SK-N-DZ (cell line): ENCODE measurements at regions not wholly inside any gene's neighbourhood (a gene's known extent, or its start where the extent isn't known, plus 50 kb on each side); places are given as distances from the start of the nearest gene placed in this dataset.
"Not testable (repeated sequence)": the region's sequence is repeated elsewhere in the genome, so short reads cannot be mapped to it uniquely, and the experiment has no call there.

Experiments used
- DNase-seq: peaks from one replicate; pipeline ENCODE4 v3.0.0-alpha.2; 2015; ENCODE audit warnings: low spot score

DNA sequence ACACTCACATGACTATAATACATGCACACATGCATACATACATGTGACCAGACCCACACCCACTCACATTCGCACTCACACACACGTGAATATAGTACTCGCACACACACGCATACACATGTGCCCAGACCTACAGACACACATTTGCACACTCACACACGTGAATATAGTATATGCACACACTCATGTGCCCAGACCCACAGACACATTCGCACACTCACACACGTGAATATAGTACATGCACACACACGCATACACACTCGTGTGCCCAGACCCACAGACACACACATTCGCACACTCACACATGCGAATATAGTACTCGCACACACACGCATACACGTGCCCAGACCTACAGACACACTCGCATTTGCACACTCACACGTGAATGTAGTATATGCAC, 186.9 kb downstream of the NPIPB11 start:
- DNase-seq = not testable (repeated sequence)

DNA sequence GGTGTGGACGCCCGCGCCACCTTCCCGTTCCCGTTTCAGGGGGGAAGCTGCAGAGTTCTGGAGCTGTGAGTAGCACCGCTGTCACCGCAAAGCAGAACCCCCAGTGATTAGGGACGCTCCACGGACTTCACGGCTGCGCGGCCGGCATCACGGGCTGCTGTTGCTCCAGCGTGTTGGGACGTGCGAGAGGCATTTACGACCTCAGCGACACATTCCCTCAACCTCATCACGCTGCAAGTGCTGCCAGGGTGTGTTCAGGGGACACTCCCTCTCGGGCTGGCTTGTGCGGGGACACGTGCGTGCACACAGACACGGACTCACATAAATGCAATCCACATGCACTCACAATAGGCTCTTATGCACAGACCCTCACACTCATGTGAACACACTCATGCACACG, 187.9 kb downstream of the NPIPB11 start:
- DNase-seq = not testable (repeated sequence)

DNA sequence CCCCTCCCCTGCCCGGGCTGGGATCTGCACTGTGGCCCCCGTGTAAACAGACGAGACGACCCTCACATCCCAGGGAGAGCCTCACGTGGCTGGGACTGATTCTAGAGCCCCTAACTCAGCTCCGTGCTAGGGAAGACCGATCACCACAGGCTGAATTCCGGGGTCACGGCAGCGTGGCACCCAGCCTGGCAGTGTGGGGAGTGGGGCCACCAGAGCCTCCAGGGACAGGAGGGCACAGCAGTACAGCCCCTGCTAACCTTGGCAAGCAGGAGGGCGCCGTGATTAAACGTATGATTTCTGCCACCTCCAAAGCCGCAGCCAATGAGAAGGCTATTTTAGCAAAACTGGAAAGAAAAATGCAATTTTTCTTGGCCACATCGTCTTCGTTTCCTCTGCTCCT, 188.3 kb downstream of the NPIPB11 start:
- not testable (repeated sequence) for DNase-seq

DNA sequence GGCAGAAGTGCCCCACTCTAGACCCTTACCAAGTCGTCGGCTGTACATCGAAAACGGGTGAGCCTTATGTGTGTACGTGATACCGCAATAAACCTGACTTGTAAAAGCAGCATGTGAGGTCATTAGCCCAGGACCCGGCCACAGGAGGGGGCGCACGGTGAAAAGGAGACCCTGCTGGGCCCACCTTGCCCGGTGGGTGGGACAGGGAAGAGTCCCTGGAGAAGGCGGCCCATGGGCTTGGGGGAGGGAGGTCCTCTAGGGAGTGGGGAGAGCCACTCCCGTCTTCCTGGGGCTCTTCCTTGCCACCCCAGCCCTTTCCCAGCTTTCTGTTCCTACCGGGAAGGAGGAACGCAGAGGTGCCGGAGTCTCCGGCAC, 188.8 kb downstream of the NPIPB11 start:
- not testable (repeated sequence) for DNase-seq

DNA sequence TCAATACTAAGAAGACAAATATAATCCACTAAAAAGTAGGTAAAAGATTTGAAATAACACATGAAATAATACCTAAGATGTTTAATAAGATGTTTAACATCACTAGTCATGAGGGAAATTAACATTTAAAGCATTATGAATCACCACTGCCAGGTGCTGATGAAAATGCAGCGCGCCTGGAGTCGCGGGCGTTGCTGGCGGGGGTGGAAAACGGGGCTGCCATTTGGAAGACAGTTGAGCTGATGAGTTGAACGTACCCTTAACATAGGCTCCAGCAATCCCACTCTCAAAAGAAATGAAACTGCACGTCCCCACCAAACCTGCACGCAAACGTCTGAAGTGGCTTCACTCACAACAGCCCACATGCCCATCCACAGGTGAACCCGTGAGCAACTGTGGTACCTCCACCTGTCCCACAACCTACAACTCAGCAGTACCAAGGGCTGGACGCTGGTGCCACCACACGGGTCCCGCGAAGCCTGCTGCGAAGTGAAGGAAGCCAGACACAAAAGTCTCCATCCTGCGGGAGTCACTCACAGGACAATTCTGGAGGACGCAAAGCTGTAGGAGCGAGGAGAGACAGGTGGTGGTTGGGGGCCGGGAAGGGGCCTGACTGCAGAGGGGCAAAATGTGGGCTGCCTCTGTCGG, 189.3 kb downstream of the NPIPB11 start:
- not testable (repeated sequence) for DNase-seq

DNA sequence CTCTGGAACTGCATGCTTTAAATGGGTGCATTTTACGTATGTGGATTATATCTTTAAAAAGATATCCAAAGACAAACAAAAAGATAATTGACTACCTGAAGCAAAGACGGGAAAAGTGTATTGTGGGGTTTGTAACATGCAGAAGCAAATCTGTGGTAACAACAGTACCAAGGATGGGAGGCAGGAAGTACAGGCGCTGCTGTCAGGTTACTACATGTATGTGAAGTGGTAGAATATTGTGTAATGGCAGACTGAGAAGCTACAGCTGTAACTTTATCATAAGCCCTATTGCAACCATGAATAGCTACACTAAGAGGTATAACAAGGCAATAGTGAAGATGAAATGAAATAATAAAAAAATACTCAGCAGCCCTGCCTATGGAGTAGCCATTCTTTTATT, 192.7 kb downstream of the NPIPB11 start:
- not testable (repeated sequence) for DNase-seq

DNA sequence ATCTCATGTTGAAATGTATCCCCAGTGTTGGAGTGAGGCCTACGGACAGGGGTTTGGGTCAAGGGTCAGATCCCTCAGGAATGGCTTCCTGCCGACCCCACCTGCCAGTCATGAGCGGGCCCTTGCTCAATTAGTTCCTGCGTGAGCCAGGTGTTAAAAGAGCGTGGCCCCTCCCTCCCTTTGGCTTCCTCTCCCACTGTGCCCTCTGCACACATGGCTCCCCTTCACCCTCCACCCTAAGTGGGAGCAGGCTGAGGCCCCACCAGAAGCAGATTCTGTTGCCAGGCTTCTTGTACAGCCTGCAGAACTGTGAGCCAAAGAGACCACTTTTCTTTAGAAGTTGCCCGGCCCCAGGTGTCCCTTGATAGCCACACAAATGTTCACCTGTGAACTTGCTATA, 193.3 kb downstream of the NPIPB11 start:
- not testable (repeated sequence) for DNase-seq

DNA sequence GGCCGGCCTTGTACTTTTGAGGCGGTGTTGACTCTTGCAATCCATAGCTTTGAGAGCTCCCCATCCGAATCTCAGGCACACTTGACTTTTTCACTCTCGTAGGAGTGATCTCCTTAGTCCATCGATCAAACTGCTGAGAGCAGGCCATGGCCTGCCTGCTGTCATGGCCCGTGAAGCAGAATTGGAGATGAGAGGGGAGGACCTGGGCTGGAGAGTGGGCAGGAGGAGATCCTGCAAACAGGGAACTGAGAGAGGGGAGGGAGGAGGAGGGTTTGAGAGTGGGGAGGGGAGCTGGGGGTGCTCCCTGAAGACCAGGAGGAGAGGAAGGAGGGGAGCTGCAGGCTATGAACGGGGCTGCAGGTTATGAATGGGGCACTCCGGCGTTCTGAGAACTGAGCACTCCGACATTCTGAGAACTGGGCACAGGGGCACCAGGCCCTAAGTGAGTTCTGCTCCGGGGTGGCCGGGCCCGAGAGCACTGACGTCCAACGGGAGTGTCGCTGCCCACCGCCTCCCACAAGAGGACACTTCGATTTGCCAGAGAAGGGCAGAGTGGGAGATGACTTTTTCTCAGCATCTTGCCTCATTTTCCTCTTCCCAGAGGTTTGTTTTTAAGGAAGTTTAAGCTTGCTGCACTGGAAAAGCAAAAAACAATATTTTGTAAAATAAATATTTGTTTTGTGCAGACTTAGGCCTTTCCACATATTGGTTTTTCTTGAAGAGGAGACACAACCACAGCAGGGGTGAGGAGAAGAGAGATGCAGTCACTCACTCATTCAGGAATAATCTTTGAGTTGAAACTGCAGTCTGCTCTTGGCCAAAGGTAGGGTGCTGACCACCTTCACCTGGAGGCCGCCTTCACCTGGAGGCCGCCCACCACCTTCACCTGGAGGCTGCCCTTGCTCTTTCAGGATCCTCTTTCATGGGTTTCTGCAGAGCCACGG, 194.2 kb downstream of the NPIPB11 start:
- DNase-seq = not testable (repeated sequence)

DNA sequence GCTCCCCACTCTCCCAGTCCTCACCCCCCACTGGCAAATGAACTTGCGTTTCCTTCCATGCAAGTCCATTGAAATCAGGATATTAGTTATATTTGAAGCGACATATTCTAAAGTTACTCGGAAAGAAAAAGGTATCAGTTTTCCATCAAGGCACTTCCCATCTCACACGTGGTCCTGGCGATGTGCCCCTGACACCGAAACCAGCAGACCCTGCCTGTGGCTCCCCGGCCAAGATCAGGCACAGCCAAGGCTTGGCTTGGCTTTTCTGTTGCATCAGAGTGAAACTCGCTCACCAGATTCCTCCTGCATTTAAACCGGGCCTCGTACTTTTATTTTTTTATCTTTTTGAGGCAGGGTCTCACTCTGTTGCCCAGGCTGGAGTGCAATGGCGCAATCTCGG, 195.1 kb downstream of the NPIPB11 start:
- not testable (repeated sequence) for DNase-seq

DNA sequence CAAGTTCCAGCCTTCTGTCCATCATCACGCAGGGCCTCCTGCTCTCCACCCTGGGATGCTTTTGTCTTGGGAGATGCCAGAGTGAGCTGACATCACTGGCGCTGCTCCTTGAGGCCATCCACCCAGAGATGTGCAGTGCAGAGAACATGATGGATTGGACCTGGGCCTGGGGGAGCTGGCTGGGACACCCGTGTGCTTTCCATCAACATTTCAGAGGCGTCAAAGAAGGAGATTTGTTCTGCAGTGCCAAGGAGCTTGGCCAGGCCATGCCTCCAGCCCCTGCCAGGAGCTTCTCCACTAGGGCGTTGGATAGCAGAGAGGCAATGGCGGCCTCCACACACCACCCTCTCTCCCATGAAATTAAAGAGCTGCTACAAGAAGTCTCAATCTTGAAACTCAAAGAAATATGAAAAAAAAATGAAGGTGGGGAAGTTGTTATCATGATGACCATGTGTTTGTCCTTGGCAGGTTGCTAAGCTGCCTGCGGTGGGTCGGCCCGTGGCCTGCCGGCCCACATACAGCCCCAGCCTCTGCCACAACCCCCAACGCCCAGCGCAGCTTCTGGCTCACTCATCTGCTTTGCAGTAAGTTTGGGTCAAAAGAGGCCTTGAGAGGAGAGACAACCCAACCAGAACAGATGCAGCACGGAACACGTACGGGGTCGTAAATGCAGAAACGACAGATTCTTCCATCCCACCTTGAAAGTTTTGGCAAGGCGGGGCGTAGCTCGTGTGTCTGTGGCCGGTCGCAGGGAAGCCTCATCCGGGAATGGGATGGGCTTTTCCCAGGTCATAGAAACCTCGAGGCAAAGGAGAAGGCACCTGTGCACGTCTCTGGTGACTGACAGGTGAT, 196.0 kb downstream of the NPIPB11 start:
- DNase-seq = not testable (repeated sequence)

DNA sequence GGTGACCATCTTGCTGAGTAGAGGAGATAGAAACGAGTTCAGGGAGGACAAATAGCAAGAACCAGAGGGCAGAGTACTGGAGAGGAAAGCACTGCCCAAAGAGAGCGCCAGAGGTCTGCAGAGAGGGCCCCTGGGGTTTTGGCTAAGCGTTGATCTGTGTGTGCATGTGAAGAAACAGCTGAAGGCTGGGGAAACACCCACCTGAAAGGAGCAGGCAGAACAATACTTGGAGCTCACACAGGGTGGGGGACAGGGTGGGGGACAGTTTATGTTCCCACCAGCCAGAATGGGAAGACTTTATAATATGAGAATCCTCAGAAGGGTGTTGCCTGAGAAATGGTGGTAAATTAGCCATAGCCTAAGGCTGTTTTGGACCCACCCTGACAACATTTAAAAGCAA, 200.4 kb downstream of the NPIPB11 start:
- not testable (repeated sequence) for DNase-seq

DNA sequence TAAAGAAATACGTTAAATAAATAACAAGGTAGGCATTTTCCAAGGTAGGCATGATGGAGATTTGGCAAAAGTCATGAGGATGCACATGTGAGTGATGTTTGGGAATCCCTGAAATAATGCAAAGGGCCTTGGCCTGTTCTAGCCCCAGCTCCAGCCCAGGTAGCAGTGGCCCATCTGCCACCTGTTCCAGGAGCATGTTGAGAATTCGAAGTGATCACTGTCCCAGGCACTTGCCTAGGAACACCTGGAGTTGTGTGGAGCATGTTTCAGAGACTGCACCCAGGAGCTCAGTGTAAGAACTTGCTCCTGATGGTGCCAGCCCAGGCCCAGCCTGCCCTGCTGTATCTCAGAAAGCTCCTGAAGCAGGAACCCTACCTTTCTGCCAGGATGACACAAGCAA, 201.4 kb downstream of the NPIPB11 start:
- DNase-seq = not testable (repeated sequence)

DNA sequence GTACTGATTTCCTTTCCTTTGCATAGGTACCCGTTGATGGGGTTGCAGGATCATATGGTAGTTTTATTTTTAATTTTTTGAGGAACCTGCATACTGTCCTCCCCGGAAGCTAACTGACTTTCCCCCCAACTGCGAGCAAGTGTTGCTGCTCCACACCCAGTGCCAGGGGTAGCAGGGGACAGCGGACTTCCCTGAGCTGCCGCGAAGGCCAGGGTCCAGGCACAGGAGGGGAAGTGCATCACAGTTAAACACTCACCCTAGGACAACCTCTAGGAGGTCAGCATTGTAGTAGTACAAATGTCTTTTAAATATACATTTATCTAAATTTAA, 201.7 kb downstream of the NPIPB11 start:
- no peak for DNase-seq

DNA sequence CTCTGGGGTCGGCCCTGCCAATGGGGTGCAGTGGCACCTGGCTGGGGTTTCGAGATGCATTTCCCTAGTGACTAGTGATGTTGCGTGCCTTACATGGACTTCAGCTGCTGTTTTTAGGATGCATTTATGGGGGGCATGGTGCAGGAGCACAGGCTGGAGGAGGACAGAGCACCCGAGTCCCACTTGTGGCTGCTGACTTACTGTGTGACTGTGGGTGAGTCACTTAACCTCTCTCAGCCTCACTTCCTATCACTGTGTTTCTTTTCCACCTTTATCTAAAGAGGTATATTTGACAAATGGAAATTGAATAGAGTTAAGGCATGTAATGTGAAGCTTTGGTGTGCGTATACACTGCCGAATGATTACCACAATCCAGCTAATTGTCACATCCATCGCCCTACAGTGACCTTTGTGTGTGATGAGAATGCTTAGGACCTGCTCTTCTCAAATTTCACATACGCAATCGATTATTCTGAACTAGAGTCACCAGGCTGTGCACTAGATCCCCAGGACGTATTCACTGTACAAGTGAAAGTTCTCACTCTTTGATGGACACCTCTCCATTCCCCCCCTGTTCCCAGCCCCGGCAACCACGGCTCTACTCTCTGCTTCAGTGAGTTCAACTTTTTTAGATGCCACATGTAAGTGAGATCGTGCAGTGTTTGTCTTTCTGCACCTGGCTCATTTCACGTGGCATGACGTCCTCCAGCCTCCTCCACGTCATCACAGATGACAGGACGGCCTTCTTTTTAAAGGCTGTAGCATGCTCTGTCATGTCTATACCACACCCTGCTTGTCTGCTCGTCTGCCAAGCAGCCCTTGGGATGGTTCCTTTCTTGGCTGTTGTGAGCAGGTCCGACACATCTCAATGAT, 202.3 kb downstream of the NPIPB11 start:
- DNase-seq = not testable (repeated sequence)

DNA sequence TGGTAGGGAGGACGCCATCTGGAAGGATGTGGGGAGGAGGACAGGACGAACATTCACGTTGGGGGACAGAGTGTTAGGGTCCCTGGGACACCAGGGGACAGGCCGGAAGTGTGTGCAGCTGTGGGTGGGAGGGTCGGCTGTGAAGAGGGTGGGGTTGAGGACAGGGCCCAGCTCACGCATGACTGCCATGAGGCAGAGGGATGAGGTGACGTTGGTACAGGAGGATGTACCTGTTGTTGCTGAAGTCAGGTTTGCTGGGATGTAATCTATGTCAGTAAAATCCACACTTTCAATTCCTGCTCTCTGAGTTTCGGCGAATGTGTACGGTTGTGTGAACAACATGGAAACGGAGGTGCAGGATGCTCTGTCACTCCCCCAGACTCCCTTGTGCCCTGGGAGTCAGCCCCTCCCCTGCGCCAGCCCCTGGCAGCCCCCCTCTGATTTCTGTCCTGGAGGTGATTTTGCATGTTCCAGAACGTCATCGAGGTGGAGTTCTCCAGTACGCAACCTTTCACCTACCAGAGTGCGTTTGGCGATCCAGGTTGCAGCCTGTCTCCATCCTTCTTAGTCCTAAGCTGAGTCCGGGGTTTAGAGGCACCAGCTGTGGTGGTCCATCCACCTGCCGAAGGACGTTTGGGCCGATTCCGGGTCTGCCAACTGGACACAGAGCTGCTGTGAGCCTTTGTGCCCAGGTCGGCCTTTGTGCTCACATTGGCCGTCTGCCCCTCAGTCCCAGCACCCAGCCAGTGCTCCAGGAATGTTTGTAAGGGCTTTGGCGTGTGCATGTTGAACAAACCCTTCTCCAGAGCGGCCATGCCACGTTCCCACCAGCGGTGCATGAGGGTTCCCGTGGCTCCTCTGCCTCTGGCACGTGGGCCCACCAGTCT, 203.2 kb downstream of the NPIPB11 start:
- DNase-seq = not testable (repeated sequence)

DNA sequence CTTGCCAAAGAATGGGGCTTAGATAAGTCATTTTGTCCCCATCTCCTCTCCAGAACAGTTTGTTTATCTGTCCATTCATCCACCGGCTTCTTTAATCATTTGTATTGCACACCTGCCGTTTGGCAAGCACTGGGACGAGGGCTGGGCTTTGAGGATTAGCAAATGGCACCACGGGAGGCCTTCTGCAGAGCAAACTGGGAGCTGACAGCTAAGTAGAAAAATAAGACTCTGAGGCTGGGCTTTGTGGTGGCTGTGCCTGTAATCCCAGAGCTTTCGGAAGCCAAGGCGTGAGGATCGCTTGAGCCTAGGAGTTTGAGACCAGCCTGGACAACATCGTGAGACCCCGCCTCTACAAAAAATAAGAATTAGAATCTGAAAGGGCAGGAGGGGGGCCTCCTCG, 203.9 kb downstream of the NPIPB11 start:
- DNase-seq = not testable (repeated sequence)

DNA sequence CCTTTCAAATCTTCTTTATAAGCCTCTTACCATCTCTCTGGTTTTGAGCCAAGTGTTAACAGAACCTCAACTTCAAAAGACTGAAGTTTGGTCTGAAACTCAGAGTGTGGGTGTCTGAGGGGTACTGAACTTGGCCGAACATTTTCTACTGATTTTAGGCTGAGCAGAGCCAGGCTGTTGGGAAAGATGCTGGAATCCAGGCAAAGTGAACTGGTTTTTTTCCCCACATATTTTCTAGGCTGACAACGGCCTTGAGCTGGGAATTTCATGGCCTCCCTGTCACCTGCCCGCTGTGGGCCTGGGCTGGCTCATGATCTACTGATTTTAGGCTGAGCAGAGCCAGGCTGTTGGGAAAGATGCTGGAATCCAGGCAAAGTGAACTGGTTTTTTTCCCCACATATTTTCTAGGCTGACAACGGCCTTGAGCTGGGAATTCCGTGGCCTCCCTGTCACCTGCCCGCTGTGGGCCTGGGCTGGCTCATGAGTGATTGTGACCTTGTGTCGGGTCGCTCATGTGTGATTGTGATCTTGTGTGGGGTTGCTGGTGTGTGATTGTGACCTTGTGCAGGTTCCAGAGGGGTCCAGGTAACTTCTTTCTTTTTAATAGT, 204.4 kb downstream of the NPIPB11 start:
- not testable (repeated sequence) for DNase-seq

DNA sequence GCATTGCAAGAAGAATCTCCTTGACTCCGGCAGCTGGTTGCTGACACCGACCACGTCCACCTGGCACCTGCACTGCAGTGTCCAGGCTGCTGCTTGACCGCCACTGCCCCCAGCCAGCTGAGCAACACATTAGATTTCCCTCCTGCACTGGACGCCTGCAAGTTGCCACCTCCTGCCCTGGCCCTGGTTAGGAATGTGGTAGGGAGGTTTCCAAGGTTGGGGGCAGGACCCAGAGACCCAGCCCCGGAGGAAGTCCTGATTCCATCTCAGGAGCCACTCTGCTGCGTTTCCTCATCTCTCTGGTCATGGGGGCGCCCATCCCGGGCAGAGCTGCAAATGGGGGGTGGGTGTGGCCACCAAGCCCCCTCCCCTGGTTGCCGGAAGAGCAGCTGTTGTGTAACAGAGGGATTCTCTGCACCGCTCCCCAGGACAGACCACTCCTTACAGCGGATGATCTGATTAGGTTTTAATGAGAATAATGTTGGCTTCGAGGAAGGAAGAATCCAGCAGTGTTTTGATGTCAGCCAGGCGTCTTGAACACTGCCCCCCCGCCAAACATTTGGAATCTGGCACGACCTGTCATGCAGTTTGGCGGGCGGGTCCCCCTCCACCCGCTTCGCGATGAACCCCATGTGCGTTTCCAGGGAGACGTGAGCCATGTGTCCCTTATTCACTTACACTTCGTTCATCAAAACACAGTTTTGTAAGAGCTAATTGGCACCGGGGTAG, 205.1 kb downstream of the NPIPB11 start:
- DNase-seq = peak; percentile 55

DNA sequence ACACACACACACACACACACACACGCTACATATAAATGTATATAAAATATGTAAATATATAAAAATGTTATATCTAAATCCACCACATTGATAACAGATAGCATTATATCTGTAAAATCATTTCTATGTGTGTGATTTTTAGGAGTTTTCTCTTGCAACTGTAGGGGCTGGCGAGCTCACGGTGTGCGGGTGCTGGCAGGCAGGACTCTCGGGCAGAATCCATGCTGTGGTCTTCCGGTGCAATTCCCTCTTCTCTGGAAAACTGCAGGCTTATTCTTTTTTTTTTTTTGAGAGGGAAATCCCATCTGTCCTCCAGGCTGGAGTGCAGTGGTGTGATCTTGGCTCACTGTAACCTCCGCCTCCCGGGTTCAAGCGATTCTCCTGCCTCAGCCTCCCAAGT, 205.8 kb downstream of the NPIPB11 start:
- not testable (repeated sequence) for DNase-seq
